IMR-90 (cell line): ENCODE measurements at regions not wholly inside any gene's neighbourhood (a gene's known extent, or its start where the extent isn't known, plus 50 kb on each side); places are given as distances from the start of the nearest gene placed in this dataset.

Source experiments
- CTCF ChIP-seq: conservative IDR thresholded peaks from 2 replicates; pipeline ENCODE4 v1.5.1; 2012; ENCODE audit warnings: mild to moderate bottlenecking, low read depth, low read length, improper control_type of control experiment
- POLR2A ChIP-seq: IDR thresholded peaks from 2 replicates; pipeline ENCODE4 v1.6.1; 2012; ENCODE audit warnings: mild to moderate bottlenecking, low read depth, low read length
- RAD21 ChIP-seq: IDR thresholded peaks from 2 replicates; pipeline ENCODE4 v1.6.1; 2012; ENCODE audit warnings: low read length, improper control_type of control experiment
- SMC3 ChIP-seq: fragments of 150-350 bp; IDR thresholded peaks from 2 replicates; pipeline ENCODE4 v1.6.1; 2016; ENCODE audit warnings: low read depth, mild to moderate bottlenecking, antibody characterized with exemption, low read length, moderate library complexity
- TF ChIP-seq, protein P1 (sequence below): fragments of 150-350 bp; IDR thresholded peaks from 2 replicates; pipeline ENCODE4 v1.6.1; 2016; ENCODE audit warnings: low read depth, mild to moderate bottlenecking, low read length, moderate library complexity, borderline replicate concordance

DNA sequence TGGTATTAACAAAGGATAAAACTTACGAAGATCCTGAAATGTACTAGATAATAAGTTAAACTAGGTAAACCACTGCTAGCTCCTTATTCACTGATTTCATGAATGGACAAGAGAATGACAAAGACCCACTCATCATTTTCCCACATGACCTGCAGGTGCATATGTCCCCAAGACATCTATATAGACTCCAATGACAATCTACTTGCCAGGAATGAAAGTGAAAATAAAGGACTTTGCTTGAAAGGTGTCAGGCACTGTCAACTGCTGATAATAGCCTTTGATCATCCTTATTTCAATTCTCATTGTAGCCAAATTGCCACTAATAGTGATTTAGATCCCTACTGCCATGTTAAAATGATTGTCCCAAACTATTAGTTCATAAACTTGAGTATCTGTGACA is 321.8 kb downstream of the HACE1 start:
- TF ChIP-seq CTCF (no peak), SMC3 (no peak), POLR2A (no peak), RAD21 (no peak)
- TF ChIP-seq, protein P1, sequence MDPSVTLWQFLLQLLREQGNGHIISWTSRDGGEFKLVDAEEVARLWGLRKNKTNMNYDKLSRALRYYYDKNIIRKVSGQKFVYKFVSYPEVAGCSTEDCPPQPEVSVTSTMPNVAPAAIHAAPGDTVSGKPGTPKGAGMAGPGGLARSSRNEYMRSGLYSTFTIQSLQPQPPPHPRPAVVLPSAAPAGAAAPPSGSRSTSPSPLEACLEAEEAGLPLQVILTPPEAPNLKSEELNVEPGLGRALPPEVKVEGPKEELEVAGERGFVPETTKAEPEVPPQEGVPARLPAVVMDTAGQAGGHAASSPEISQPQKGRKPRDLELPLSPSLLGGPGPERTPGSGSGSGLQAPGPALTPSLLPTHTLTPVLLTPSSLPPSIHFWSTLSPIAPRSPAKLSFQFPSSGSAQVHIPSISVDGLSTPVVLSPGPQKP, result no peak
